IPS DF 4.7 (cell line): ENCODE measurements at regions not wholly inside any gene's neighbourhood (a gene's known extent, or its start where the extent isn't known, plus 50 kb on each side); places are given as distances from the start of the nearest gene placed in this dataset.

Experiments
- DNase-seq: peaks from one replicate; pipeline ENCODE4 v3.0.0-alpha.2; 2013; ENCODE audit warnings: low spot score; ENCODE audit errors: extremely low read depth

DNA sequence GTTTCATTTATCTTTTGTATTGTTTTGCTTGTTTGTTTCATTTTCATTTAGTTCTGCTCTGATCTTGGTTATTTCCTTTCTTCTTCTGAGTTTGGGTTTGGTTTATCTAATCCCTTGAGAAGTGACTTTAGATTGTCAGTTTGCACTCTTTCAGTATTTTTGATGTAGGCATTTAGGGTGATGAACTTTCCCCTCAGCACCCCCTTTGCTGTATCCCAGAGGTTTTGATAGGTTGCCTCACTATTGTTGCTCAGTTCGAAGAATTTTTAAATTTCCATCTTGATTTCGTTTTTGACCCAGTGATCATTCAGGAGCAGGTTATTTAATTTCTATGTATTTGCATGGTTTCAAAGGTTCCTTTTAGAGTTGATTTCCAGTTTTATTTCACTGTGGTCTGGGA, 119.6 kb upstream of the SSTR4 start:
- DNase-seq: no peak

DNA sequence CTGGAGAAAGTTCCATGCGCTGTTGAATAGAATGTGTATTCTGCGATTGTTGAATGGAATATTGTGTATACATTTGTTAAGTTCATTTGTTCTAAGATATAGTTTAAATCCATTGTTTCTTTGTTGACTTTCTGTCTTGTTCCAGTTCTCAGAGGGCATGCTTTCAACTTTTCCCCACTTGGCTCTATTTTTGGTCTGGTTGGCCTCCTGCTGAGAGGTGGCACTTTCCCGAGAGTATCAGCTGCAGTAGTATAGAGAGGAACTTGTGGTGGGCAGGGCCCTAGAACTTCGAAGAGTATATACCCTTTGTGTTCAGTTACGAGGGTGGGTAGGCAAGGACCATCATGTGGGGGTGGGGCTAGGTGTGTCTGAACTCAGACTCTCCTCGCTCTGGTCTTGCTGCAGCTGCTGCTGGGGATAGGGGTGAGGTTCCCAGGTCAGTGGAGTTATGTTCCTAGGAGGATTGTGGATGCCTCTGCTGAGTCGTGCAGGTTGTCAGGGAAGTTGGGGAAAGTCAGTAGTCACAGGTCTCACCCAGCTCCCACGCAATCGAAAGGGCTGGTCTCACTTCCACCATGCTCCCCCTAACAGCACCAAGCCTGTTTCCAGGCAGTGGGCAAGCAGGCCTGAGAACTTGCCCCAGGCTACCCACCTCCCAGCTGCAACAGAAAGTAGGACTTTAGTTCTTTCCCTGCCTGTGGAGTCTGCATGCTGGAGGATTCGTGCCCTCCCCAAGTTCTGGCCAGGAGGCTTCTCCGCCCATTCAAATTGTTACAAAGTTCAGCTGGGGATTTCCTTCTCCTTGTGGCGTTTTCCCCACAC, 118.9 kb upstream of the SSTR4 start:
- DNase-seq: no peak

DNA sequence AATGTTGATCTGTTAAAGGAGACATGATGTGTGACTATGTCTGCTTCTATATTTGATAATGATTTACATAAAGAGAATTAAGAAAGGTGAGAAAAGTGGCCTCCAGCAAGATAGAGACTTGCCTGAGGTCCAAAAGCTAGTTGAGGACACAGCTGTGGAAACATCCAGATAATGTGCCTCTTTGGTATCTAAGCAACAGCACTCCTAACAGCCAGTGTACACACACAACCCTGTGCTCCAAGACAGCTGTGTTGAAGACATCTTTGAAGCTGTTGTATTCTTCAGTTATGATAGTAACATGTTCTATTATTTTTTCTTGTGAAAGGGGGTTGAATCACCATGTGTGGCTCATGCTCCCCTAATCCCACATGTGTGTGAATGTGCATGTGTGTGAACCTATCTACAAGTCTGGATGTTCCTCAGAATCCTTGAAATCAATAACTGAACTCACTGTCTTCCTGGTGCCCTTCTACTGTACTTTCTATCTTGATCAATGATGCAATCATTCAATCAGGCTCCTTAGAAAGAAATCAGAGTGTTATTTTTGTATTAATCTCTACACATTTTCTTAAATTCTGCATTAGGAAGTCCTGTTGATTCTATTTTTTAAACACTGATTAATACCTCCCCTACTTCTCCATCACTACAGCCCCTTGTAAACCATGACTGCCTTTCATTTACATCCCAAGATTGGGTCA, 116.7 kb upstream of the SSTR4 start:
- no peak for DNase-seq

DNA sequence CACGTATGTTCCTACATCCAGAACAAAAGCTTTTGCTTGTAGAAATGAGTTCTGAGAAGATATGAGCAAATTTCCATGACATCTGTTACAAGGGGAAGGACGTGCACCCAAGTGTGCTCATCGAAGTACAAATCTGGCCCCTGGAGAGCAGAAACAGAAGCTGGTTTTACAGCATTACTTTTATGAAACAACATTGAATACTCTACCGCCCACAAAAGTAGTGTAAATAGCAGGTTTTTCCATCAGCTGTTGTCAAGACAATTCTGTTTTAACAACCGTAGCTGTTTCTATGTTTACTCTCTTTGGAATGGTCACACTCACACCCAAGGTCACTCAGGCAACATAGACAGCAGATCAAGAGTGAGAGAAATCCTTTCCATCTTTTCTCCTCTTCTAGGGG, 114.2 kb upstream of the SSTR4 start:
- DNase-seq: no peak

DNA sequence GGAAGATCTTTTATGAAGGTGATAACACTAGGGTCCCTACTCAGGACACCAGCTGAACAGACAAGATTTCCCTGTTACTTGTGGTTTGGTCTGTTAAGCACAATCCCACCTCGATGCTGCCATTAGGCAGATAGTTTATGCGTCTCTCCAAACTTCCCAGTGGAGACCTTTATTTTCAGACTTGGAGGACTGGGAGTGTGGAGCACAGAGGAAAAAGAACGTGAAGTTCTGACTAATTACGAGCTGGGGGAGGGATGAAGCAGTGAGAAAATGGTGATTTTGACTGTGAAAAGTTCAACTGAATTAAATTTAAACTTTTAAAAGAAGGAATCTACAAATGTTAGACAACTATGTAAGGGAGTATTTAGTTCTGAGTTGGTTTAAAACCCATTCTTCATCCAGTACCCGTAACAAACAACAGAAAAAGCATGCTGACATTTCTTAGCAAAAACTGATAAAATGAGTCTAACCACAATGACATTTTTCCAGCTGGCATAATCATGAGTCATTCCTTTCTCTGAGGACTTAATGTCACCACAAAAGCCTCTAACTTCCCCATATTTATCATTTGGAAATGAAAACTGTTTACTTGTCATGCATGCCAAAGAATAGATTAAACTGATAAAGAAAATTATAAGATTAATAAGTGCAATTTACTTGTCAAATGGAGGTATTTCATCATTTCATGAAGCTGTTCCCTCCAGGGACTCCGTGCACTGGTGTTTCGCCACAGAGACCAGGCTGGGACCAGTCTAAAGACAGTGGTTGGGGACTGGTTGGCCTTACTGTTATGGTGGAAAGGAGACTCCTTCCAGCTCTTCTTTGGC, 113.3 kb upstream of the SSTR4 start:
- no peak for DNase-seq

DNA sequence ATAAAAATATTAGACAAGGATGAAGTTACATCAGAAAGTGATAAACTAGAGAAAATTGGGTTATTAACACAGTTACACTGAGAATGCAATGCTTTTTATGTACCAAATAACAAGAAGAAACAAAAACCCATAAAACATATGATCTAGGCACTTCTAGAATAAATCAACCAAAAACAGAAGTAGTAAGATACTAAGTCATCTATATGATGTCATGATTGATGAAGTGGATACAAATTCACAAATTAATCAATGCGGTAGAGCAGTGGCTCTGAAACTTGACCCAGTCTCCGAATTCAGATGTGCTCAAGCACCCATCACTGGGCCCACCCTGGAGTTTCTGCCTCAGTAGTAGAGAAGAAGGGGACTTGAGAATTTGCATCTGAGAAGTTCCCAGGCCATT, 112.1 kb upstream of the SSTR4 start:
- DNase-seq: no peak

DNA sequence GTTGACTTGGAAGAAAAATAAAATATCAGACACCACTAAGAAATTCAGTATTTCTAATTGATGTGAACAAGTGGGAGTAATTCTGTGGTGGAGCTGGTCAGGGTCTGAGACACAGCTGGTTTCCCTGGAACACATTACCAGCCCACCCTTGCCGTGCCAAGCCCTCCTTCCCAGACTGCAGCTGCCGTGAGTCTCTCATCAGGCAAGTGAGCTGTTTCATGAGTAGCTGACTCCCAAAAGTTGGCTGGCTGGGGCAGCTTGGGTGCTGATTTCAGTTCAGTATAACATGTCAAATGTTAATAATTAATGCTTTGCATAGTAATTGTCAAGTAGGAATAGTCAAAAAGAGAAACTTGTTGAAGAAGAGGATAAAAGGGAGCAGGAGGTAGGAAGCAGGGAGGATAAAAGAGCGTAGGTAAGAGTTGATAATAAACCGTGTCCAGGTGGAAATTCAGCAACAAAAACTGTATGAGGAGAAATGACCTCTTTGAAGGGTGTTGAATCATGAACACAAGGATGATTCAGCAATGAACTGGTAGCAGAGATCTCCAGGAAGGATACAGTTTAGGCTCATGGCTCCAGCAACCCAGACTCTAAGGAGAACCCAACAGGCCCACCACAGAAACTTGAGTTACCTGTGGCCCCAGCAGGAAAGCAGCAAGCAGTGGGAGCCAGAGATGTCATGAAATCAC, 110.9 kb upstream of the SSTR4 start:
- no peak for DNase-seq

DNA sequence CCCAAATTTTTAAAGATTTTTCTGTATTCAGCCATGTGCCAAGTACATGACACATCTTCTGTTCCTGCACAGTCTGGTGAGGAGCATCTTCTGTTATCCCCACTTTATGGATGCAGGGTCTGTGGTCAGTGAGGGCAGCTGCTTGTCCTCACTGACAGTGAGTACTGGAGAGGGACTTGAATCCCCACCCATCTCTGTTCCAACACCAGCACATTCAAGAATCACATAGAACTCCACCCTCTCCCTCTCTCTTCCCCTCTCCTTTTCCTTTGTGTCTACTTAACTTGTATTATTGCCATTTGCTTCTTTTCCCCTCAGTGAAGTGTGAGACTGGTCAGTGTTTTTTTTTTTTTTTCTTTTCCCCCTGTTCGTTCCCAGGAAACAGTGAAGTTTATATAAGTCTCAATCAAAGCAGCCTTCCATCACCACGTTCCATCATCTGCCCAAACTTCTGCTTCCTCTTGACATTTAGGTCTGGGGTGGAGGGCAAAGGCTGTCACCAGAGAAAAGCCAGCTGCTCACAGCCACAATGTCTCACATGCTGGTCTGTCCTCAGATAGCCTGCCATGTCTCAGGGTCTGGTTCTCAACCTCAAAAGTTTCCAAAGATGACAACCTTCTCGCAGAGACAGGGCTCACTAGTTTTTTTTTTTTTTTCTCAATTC, 110.0 kb upstream of the SSTR4 start:
- DNase-seq: no peak

DNA sequence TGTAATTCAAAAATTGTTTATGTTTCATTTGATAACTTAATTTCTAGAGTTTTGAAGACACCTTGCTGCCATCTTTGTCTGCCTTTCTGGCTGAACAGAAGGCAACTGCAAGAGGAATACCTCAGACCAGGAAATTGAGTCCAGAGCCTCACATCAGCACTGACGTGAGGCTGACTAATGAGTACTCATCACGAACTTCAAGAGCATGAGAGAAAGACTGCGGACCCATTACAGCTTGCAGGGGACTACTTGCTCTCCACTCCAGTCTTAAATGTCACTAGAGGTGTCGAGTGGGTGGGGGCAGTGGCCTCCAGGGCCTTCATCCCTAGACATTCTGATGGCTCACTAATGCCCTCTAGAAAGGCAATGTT, 109.5 kb upstream of the SSTR4 start:
- DNase-seq: no peak

DNA sequence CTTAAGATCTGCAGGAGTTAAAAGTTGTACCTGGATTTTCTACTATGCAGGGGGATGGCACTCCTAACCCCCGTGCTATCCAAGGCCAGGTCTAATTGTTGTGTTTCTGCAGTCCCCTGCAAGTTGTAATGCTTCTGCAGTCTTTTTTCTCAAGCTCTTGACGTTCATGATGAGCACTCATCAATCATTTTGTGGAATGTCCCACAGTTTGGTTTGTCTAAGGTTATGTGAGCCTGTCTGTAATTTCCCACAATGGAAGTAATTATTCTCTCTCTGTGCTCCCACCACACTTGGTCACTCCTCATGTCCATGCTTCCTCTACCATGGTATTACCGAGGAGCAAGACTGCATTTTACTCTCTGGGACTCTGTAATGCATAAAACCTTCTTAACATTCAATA, 107.6 kb upstream of the SSTR4 start:
- no peak for DNase-seq

DNA sequence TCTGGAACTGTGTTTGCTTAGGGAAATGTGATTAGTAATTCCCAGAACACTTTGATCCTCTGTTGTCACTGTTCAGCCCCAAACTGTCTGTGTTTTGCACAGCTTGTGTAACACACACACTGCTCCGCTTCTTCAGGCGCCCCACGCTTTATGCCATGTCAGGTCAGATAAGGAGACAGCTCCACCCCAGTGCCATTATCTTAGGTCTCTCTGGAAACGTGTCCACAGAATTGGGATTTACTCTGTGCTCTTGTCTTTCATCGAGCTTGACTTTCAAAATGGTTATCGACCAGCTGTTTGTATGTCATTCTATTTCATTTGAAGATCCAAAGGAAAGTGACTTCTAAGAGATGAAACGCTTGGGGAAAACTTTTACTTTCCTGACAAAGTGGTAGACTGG, 106.4 kb upstream of the SSTR4 start:
- no peak for DNase-seq

DNA sequence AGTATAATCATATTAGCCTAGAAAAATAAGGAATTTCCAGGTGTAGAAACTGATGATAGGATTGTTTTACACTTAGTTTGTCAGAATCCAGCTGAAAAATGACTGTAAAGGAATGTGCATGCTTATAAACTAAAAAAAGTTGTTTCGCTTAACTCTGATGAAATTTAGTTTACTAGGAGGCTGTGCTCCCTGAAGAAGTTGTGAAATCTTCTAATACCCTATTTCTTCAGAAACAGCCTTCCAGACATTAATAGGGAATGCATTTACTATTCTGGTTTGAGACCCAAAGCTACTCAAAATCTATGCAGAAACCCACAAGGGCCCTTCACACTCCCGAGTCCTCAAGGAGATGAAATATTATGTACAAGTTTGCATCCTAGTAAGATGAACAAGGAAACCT, 105.5 kb upstream of the SSTR4 start:
- no peak for DNase-seq

DNA sequence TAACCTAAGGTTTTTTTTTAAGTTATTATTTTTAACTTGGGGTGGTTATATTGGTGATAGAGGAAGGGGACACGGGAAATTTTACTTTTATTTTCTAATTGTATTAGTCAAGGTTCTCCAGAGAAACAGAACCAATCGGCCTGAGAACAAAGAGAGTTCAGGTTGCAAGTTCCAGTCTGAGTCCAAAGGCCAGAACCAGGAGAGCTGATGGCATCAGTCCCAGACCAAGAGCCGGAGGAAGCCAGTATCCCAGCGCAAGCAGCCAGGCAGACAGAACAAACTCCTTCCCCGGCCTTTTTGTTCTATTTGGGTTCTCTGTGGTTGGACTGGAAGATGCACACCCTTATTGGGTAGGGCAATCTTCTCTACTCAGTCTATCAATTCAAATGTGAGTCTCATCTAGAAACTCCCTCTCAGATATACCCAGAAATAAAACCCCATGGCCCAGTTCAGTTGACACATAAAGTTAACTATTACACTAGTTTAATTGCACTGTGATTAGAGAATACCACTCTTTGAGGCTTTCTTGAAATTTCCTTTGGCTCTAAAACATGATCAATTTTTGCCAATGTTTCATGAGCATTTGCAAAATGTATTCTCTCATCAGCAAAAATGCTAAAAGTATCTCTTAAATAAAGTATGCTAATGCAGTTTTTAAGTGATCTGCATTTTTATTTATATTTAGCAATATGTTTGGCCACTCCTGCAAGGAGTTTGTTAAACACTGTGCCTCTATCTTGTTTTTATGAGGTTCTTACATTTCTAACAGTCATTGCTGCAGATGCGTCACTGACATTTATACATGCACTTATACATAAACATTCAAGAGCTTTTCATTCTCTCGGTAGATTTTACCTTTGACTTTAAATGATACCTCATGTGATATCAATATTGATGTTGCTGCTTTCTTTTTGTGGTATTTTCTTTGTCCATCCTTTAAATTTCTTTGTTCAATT, 103.2 kb upstream of the SSTR4 start:
- no peak for DNase-seq

DNA sequence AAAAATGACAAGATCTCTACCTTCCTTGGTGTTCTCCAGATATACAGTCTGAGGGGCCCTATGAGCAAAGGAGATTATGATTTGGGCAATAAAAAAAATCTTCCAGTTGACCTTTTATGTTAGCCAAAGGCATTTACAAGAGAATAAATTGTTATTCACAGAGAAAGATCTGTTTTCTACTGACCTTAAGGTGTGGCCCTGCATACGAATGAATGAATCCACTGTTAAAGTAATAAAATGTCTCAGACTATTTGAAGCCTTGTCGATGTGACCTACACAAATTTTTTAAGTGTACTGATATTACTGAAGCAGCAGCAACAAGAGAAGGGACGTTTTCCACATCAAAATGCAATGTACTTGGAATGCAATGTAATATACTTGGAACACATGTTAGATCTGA, 95.9 kb upstream of the SSTR4 start:
- DNase-seq: no peak

DNA sequence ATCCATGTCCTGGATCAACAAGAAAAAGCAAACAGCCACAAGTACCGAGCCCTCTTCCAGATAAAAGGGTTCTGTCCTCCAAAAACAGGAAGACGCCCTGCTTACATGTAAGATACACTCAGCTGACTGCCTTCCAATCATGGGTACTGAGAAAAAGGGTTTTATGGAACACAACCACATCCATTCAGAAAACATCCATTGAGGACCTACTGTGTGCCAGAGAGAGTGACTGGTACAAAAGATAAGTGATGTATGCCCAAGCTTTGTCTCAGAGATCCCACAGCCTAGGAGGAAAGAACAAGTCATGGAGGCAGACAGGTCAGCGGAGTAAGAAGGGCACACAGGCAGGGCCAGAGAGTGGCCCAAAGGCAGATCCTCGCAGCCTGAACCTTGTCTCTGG, 94.8 kb upstream of the SSTR4 start:
- DNase-seq: no peak

DNA sequence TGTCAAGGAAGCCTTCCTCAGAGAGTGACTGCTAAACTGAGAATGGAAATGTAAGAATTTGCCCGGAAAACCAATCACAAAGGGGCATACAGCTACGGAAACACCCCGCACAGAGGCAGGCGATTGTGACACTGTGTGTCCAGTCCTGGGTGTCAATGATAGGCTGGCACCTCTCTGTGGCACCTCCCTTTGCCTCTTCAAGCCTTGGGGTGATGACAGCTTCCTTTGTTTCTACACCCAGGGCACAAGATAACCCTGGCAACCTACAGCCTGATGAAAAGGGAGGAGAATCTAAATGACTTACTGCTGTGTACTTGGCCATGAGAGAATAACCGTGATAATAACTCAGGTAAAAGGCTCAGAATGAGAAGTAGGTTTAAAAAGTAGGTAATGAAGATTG, 93.6 kb upstream of the SSTR4 start:
- DNase-seq: no peak

DNA sequence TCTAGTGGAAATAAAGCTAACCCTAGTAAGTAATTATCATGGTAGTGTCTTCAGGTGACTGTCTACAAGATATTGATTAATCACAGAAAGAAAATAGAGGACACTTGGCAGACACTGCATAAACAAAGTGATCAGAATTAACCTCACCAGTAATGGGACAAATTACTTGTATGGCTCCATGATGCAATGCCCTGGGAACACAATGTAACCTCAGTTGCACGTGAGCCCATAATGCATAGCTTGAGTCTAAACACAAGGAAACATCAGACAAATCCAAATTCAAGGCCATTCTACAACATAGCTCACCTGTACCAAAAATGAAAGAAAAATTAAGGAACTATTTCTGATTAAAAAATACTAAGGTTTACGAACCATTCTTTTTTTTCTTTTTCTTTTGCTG, 92.4 kb upstream of the SSTR4 start:
- DNase-seq: no peak

DNA sequence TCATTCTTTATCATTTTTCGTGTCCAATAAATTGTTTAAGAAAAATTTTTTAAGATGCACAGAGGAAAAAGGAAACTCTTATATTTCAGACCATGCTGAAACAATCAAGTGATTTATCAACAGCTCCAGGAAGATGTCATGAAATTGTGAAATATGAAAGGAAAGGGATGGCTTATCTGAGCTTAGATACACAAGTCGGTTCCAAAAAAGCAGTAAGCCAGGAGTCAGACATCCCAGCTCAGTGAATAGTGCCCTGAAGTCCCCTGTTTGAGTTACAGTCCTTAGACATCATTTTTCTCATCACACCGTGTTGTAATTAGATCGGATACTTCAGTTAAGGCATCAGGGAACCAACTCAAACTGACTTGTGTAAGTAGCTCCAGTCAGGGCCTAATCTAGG, 91.0 kb upstream of the SSTR4 start:
- DNase-seq: no peak

DNA sequence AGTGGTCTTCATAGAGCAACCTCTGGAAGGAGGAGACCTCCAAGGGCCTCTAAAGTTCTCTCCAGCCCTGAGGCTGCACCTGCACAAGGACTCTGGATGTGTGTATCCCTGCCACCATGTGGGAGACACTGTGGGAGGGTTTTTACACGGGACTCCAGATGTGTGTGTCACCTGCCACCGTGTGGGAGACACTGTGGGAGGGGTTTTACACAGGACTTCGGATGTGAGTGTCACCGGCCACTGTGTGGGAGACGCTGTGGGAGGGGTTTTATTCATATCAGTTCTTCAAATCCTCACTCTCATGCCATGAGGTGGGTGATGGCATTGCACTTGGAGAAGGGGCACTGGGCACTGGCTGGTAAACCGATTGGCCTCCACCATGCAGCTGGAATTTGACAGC, 90.2 kb upstream of the SSTR4 start:
- DNase-seq: no peak

DNA sequence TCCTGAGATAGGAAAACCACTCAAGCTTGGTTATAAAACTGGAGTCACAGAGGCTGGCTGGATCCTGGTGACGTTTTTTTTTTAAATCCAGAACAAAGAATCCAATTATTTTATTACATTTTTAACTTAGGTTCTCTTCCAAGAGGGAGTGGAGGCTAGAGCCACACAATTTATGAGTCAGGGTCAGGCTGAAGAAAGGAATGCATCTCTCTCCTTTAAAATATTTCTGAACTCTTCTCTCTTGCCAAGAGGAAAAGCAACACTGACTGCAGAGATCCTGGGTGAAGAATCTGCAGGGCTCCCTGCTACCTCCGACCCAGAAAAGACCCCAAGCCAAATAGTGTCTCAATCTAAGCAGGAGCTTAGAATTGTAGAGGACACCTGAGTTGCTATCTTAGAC, 88.5 kb upstream of the SSTR4 start:
- DNase-seq: no peak
